Loucy (cell line): ENCODE measurements at regions not wholly inside any gene's neighbourhood (a gene's known extent, or its start where the extent isn't known, plus 50 kb on each side); places are given as distances from the start of the nearest gene placed in this dataset.

Experiments used
- H2AFZ ChIP-seq: fragments of 200-600 bp; sonication (generic); 2 replicates; pipeline ENCODE4 v1.6.0; 2016; ENCODE audit warnings: antibody characterized with exemption, mild to moderate bottlenecking, low read length, moderate library complexity
- H3F3A ChIP-seq: fragments of 200-600 bp; 2 replicates; pipeline ENCODE4 v1.6.0; 2016; ENCODE audit warnings: antibody characterized with exemption, low read depth, mild to moderate bottlenecking
- H3K27me3 ChIP-seq: fragments of 200-600 bp; sonication (generic); 2 replicates; pipeline ENCODE4 v1.6.1; 2014; ENCODE audit warnings: low read length, mild to moderate bottlenecking; ENCODE audit not compliant: insufficient read depth, poor library complexity, severe bottlenecking
- H3K36me3 ChIP-seq: fragments of 200-600 bp; sonication (generic); 2 replicates; pipeline ENCODE4 v1.6.1; 2016; ENCODE audit warnings: low read length; ENCODE audit not compliant: insufficient read depth
- H3K4me1 ChIP-seq: fragments of 200-600 bp; sonication (generic); 2 replicates; pipeline ENCODE4 v1.5.1; 2014; ENCODE audit warnings: low read length, mild to moderate bottlenecking; ENCODE audit not compliant: insufficient read depth, poor library complexity, severe bottlenecking
- H3K4me2 ChIP-seq: fragments of 200-600 bp; sonication (generic); 2 replicates; pipeline ENCODE4 v1.6.0; 2014; ENCODE audit warnings: antibody characterized with exemption, low read length, low read depth, mild to moderate bottlenecking; ENCODE audit not compliant: poor library complexity, severe bottlenecking
- H3K4me3 ChIP-seq: fragments of 200-600 bp; sonication (generic); 2 replicates; pipeline ENCODE4 v1.5.1; 2014; ENCODE audit warnings: low read length, mild to moderate bottlenecking, mixed read lengths; ENCODE audit not compliant: poor library complexity, severe bottlenecking
- H3K79me2 ChIP-seq: fragments of 200-600 bp; sonication (generic); 2 replicates; pipeline ENCODE4 v1.6.1; 2014; ENCODE audit warnings: low read length; ENCODE audit not compliant: insufficient read depth
- H3K9ac ChIP-seq: fragments of 200-600 bp; sonication (generic); 2 replicates; pipeline ENCODE4 v1.6.0; 2014; ENCODE audit warnings: mild to moderate bottlenecking, low read depth, low read length, moderate library complexity; ENCODE audit not compliant: poor library complexity, severe bottlenecking
- H3K9me2 ChIP-seq: fragments of 200-600 bp; sonication (generic); replicated peaks from 2 replicates; pipeline ENCODE4 v1.6.1; 2016; ENCODE audit warnings: low read depth, low read length, mixed read lengths
- H3K9me3 ChIP-seq: fragments of 200-600 bp; sonication (generic); 2 replicates; pipeline ENCODE4 v1.6.1; 2014; ENCODE audit warnings: mild to moderate bottlenecking, antibody characterized with exemption, low read length, low read depth; ENCODE audit not compliant: insufficient read depth
- H4K20me1 ChIP-seq: fragments of 200-600 bp; sonication (generic); 2 replicates; pipeline ENCODE4 v1.6.0; 2014; ENCODE audit warnings: antibody characterized with exemption, low read length, mild to moderate bottlenecking; ENCODE audit not compliant: insufficient read depth, poor library complexity, severe bottlenecking
- CTCF ChIP-seq: fragments of 200-600 bp; sonication (generic); conservative IDR thresholded peaks from 2 replicates; pipeline ENCODE4 v1.5.1; 2014; ENCODE audit warnings: mild to moderate bottlenecking, antibody characterized with exemption, low read length
- EZH2phosphoT487 ChIP-seq: fragments of 200-600 bp; IDR thresholded peaks from 2 replicates; pipeline ENCODE4 v1.6.1; 2018; ENCODE audit warnings: antibody characterized with exemption, mild to moderate bottlenecking, moderate library complexity, borderline replicate concordance

GRCh38 chr5:7325975-7326913, 69.7 kb upstream of the ADCY2 start:
- Histone ChIP-seq H3F3A (no peaks in the 10 kb centered on the region), H2AFZ (no peak overlapping the region), H3K4me2 (no peak overlapping the region), H3K79me2 (no peaks in the 10 kb centered on the region), H3K4me1 (no peaks in the 10 kb centered on the region), H3K9me2 (no peaks in the 10 kb centered on the region), H4K20me1 (no peaks in the 10 kb centered on the region), H3K9me3 (0 out of 2 replicates have a peak, but pooled peaks cover 3% of the 10 kb centered on the region), H3K9ac (no peak overlapping the region), H3K27me3 (no peaks in the 10 kb centered on the region), H3K36me3 (no peaks in the 10 kb centered on the region), H3K4me3 (no peak overlapping the region)
- TF ChIP-seq CTCF (no peak), EZH2phosphoT487 (no peak)

GRCh38 chr5:7329141-7329540, 66.8 kb upstream of the ADCY2 start:
- Histone ChIP-seq H3K4me2 (no peak overlapping the region), H3K9me2 (no peaks in the 10 kb centered on the region), H3K9me3 (0 out of 2 replicates have a peak, but pooled peaks cover 3% of the 10 kb centered on the region), H3F3A (no peaks in the 10 kb centered on the region), H3K9ac (no peak overlapping the region), H3K4me1 (no peaks in the 10 kb centered on the region), H3K36me3 (no peaks in the 10 kb centered on the region), H4K20me1 (no peaks in the 10 kb centered on the region), H3K27me3 (no peaks in the 10 kb centered on the region), H3K4me3 (no peak overlapping the region), H3K79me2 (no peaks in the 10 kb centered on the region), H2AFZ (no peak overlapping the region)
- TF ChIP-seq EZH2phosphoT487 (no peak), CTCF (no peak)

GRCh38 chr5:7329712-7330111, 66.2 kb upstream of the ADCY2 start:
- H2AFZ ChIP-seq, result no peak overlapping the region
- 0 out of 2 replicates have a peak, but pooled peaks cover 3% of the 10 kb centered on the region for H3K9me3 ChIP-seq
- no peaks in the 10 kb centered on the region for H3F3A ChIP-seq
- H3K79me2 ChIP-seq, result no peaks in the 10 kb centered on the region
- H3K9me2 ChIP-seq, result no peaks in the 10 kb centered on the region
- H3K4me3 ChIP-seq, result no peak overlapping the region
- no peaks in the 10 kb centered on the region for H3K4me1 ChIP-seq
- H3K4me2 ChIP-seq, result no peak overlapping the region
- H3K27me3 ChIP-seq, result no peaks in the 10 kb centered on the region
- H3K36me3 ChIP-seq, result no peaks in the 10 kb centered on the region
- H4K20me1 ChIP-seq, result no peaks in the 10 kb centered on the region
- TF ChIP-seq EZH2phosphoT487 (no peak), CTCF (no peak)
- H3K9ac ChIP-seq, result no peak overlapping the region
